Uterus (tissue), 2 donors: ENCODE measurements at regions not wholly inside any gene's neighbourhood (a gene's known extent, or its start where the extent isn't known, plus 50 kb on each side); places are given as distances from the start of the nearest gene placed in this dataset.

Experiments
- CTCF ChIP-seq, 4 experiments: fragments of 200-600 bp in 2 of 4; fragments of 450-650 bp in 2 of 4; sonication (generic) in 2 of 4; IDR thresholded peaks; one replicate each; pipeline ENCODE4 v1.5.1; 2016 to 2019; ENCODE audit warnings: antibody characterized with exemption in 4 of 4, mild to moderate bottlenecking in 2 of 4, moderate library complexity in 1 of 4
- POLR2A ChIP-seq, 2 donors: fragments of 450-650 bp; IDR thresholded peaks; one replicate each; pipeline ENCODE4 v1.6.1; 2016; ENCODE audit warnings: antibody characterized with exemption in 2 of 2, mild to moderate bottlenecking in 1 of 2, moderate library complexity in 1 of 2

GRCh38 chr4:14592950-14593349 lies 409.3 kb upstream of the CPEB2 start:
- TF ChIP-seq POLR2A (IDR thresholded peaks at IDR 0.05), result no peak
- no peak for TF ChIP-seq CTCF (IDR thresholded peaks at IDR 0.05)
